ENCODE measurements at regions not wholly inside any gene's neighbourhood (a gene's known extent, or its start where the extent isn't known, plus 50 kb on each side); places are given as distances from the start of the nearest gene placed in this dataset.

DNA sequence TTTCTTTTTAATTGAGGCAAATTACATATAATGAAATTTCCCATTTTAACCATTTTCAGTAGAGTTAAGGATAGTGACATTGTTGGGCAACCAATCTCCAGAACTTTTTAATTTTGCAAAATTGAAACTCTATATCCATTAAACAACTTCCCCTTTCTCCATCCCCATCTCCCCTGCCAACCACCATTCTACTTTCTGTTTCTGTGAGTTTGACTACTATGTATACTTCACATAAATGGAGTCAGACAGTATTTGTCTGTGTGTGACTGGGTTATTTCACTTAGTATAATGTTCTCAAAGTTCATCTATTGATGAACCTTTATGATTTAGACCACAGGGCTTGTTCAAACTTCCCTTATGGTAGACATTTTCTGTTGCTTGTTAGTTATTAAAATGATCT, 364.5 kb upstream of the MAD2L1 start:
- TF ChIP-seq, protein P1, sequence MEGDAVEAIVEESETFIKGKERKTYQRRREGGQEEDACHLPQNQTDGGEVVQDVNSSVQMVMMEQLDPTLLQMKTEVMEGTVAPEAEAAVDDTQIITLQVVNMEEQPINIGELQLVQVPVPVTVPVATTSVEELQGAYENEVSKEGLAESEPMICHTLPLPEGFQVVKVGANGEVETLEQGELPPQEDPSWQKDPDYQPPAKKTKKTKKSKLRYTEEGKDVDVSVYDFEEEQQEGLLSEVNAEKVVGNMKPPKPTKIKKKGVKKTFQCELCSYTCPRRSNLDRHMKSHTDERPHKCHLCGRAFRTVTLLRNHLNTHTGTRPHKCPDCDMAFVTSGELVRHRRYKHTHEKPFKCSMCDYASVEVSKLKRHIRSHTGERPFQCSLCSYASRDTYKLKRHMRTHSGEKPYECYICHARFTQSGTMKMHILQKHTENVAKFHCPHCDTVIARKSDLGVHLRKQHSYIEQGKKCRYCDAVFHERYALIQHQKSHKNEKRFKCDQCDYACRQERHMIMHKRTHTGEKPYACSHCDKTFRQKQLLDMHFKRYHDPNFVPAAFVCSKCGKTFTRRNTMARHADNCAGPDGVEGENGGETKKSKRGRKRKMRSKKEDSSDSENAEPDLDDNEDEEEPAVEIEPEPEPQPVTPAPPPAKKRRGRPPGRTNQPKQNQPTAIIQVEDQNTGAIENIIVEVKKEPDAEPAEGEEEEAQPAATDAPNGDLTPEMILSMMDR (IDR thresholded peaks at IDR 0.05) = no peak
- TF ChIP-seq POLR2A (IDR thresholded peaks at IDR 0.05) = no peak

Measured in right lobe of liver (tissue), 4 donors.